ENCODE measurements at regions not wholly inside any gene's neighbourhood (a gene's known extent, or its start where the extent isn't known, plus 50 kb on each side); places are given as distances from the start of the nearest gene placed in this dataset.
"Not testable (repeated sequence)": the region's sequence is repeated elsewhere in the genome, so short reads cannot be mapped to it uniquely, and the experiment has no call there.

- no peak for DNase-seq (ENCODE audit: low read depth)
Observed at GRCh38 chr4:181108237-181108636, 1135.0 kb upstream of the TENM3 start.

GRCh38 chr4:181119186-181119585, 1124.0 kb upstream of the TENM3 start:
- DNase-seq (ENCODE audit: low read depth), result no peak

- no peak for DNase-seq (ENCODE audit: low read depth)
Observed at GRCh38 chr4:181121733-181122132, 1121.5 kb upstream of the TENM3 start.

- DNase-seq (ENCODE audit: low read depth), result no peak
Observed at GRCh38 chr4:181127171-181127570, 1116.0 kb upstream of the TENM3 start.

GRCh38 chr4:181130317-181130716, 1112.9 kb upstream of the TENM3 start:
- DNase-seq (ENCODE audit: low read depth), result not testable (repeated sequence)

- no peak for DNase-seq (ENCODE audit: low read depth)
Observed at GRCh38 chr4:181137351-181137750, 1105.9 kb upstream of the TENM3 start.

- no peak for DNase-seq (ENCODE audit: low read depth)
Observed at GRCh38 chr4:181138116-181138515, 1105.1 kb upstream of the TENM3 start.

- DNase-seq (ENCODE audit: low read depth), result no peak
Observed at GRCh38 chr4:181140037-181140603, 1103.1 kb upstream of the TENM3 start.

- peak; percentile 7 for DNase-seq (ENCODE audit: low read depth)
Observed at GRCh38 chr4:181143250-181143854, 1099.8 kb upstream of the TENM3 start.

- DNase-seq (ENCODE audit: low read depth), result no peak
Observed at GRCh38 chr4:181146051-181146450, 1097.2 kb upstream of the TENM3 start.

GRCh38 chr4:181147416-181147951, 1095.7 kb upstream of the TENM3 start:
- no peak for DNase-seq (ENCODE audit: low read depth)

GRCh38 chr4:181148470-181148869, 1094.7 kb upstream of the TENM3 start:
- DNase-seq (ENCODE audit: low read depth), result no peak

- DNase-seq (ENCODE audit: low read depth), result no peak
Observed at GRCh38 chr4:181150191-181150590, 1093.0 kb upstream of the TENM3 start.

GRCh38 chr4:181151856-181152255, 1091.3 kb upstream of the TENM3 start:
- no peak for DNase-seq (ENCODE audit: low read depth)

- no peak for DNase-seq (ENCODE audit: low read depth)
Observed at GRCh38 chr4:181157647-181158046, 1085.6 kb upstream of the TENM3 start.

- no peak for DNase-seq (ENCODE audit: low read depth)
Observed at GRCh38 chr4:181158971-181159370, 1084.2 kb upstream of the TENM3 start.

- no peak for DNase-seq (ENCODE audit: low read depth)
Observed at GRCh38 chr4:181161669-181162068, 1081.5 kb upstream of the TENM3 start.

- DNase-seq (ENCODE audit: low read depth), result no peak
Observed at GRCh38 chr4:181162266-181162665, 1080.9 kb upstream of the TENM3 start.

- DNase-seq (ENCODE audit: low read depth), result no peak
Observed at GRCh38 chr4:181162676-181163075, 1080.5 kb upstream of the TENM3 start.

GRCh38 chr4:181166742-181167399, 1076.3 kb upstream of the TENM3 start:
- DNase-seq (ENCODE audit: low read depth), result no peak

- DNase-seq (ENCODE audit: low read depth), result no peak
Observed at GRCh38 chr4:181168011-181168805, 1075.0 kb upstream of the TENM3 start.

- no peak for DNase-seq (ENCODE audit: low read depth)
Observed at GRCh38 chr4:181173046-181173445, 1070.2 kb upstream of the TENM3 start.

- no peak for DNase-seq (ENCODE audit: low read depth)
Observed at GRCh38 chr4:181176306-181176705, 1066.9 kb upstream of the TENM3 start.

Data from HS-27A (cell line).